GM12878 (cell line): ENCODE measurements at regions not wholly inside any gene's neighbourhood (a gene's known extent, or its start where the extent isn't known, plus 50 kb on each side); places are given as distances from the start of the nearest gene placed in this dataset.

Source experiments
- ATAC-seq: fragments of 200-7000 bp; cut with Tn5 transposase; 3 replicates; pipeline ENCODE4 v1.9.1; 2020; ENCODE audit warnings: mild to moderate bottlenecking, moderate library complexity
- BruUV-seq: library from RNA; stranded (reverse); fragments of 400-500 nt; replicated peaks from 2 replicates; lab custom pipeline; 2021; lab: Mats Ljungman, UMichigan
- CTCF ChIA-PET: fragments of 300-600 bp; sonication (Branson Sonifier 250); formaldehyde crosslinking; extraction: SDS; loops from one replicate; lab custom pipeline; 2021; ENCODE audit warnings: inconsistent platforms; lab: Yijun Ruan, JAX
- POLR2A ChIA-PET: fragments of 350-600 bp; formaldehyde crosslinking; extraction: SDS; loops from one replicate; lab custom pipeline; 2021; ENCODE audit warnings: inconsistent platforms; lab: Charles Lee
- RAD21 ChIA-PET: fragments of 300-600 bp; sonication (Branson Sonifier 250); formaldehyde crosslinking; loops from one replicate; lab custom pipeline; 2023; ENCODE audit warnings: antibody characterized with exemption; ENCODE audit not compliant: unreplicated experiment; lab: Charles Lee
- SMC1A ChIA-PET: fragments of 300-600 bp; sonication (Branson Sonifier 250); formaldehyde crosslinking; loops from one replicate; lab custom pipeline; 2023; ENCODE audit not compliant: unreplicated experiment, uncharacterized antibody; lab: Charles Lee
- DNase-seq: peaks from one replicate; pipeline ENCODE4 v3.0.0-alpha.2; 2011; ENCODE audit warnings: low read depth, low spot score
- FAIRE-seq: peaks from 3 replicates; lab custom pipeline; 2011; peaks lifted over from hg19 to GRCh38; lab: Jason Lieb, UNC
- H2AFZ ChIP-seq: 2 replicates; pipeline ENCODE4 v1.6.0; 2011; ENCODE audit warnings: low read depth, low read length, control low read depth; ENCODE audit not compliant: control insufficient read depth
- H3K27ac ChIP-seq: 2 replicates; pipeline ENCODE4 v1.5.1; 2011; ENCODE audit warnings: control low read depth; ENCODE audit not compliant: control insufficient read depth, insufficient read depth
- H3K27me3 ChIP-seq, 2 experiments: replicated peaks in 1 of 2; 2 replicates each; pipeline versions ENCODE4 v1.6.0 to v1.6.1; 2011; ENCODE audit warnings: low read length in 1 of 2; ENCODE audit not compliant: control insufficient read depth in 2 of 2, insufficient read depth in 2 of 2
- H3K36me3 ChIP-seq, 2 experiments: 2 replicates each; pipeline ENCODE4 v1.5.1; 2011; ENCODE audit warnings: low read length in 1 of 2; ENCODE audit not compliant: control insufficient read depth in 2 of 2, insufficient read depth in 2 of 2
- H3K4me1 ChIP-seq: 2 replicates; pipeline ENCODE4 v1.6.1; 2011; ENCODE audit warnings: mild to moderate bottlenecking, low read length, moderate library complexity, mixed read lengths; ENCODE audit not compliant: control insufficient read depth, insufficient read depth
- H3K4me2 ChIP-seq: 2 replicates; pipeline ENCODE4 v1.6.0; 2011; ENCODE audit warnings: control low read depth; ENCODE audit not compliant: control insufficient read depth, insufficient read depth
- H3K4me3 ChIP-seq: fragments of 200-600 bp; sonication (generic); 2 replicates; pipeline ENCODE4 v1.5.1; 2016
- H3K79me2 ChIP-seq: 2 replicates; pipeline ENCODE4 v1.6.0; 2011; ENCODE audit warnings: low read length; ENCODE audit not compliant: control insufficient read depth, insufficient read depth
- H3K9ac ChIP-seq: 2 replicates; pipeline ENCODE4 v1.8.0; 2011; ENCODE audit warnings: low read length, control low read depth, mixed read lengths; ENCODE audit not compliant: control insufficient read depth, insufficient read depth
- H3K9me3 ChIP-seq: replicated peaks from 3 replicates; pipeline ENCODE4 v1.5.1; 2011; ENCODE audit warnings: mild to moderate bottlenecking, low read length; ENCODE audit not compliant: control insufficient read depth, insufficient read depth
- H4K20me1 ChIP-seq: 2 replicates; pipeline ENCODE4 v1.6.0; 2011; ENCODE audit not compliant: control insufficient read depth, insufficient read depth
- ASH2L ChIP-seq: fragments of 300-600, 200-600 bp; sonication (generic); IDR thresholded peaks from 2 replicates; pipeline ENCODE4 v1.6.1; 2017; ENCODE audit warnings: low read depth, mild to moderate bottlenecking, borderline replicate concordance
- CBFB ChIP-seq: IDR thresholded peaks from 2 replicates; pipeline ENCODE4 v1.6.1; 2016; ENCODE audit warnings: antibody characterized with exemption, low read depth
- PKNOX1 ChIP-seq: fragments of 450-650 bp; IDR thresholded peaks from 2 replicates; pipeline ENCODE4 v1.6.1; 2016; ENCODE audit warnings: mild to moderate bottlenecking
- POU2F2 ChIP-seq: IDR thresholded peaks from 3 replicates; pipeline ENCODE4 v1.6.1; 2011; ENCODE audit warnings: low read depth, mild to moderate bottlenecking, low read length, borderline replicate concordance
- SIX5 ChIP-seq: IDR thresholded peaks from 2 replicates; pipeline ENCODE4 v1.6.1; 2011; ENCODE audit warnings: mild to moderate bottlenecking, low read depth, low read length, moderate library complexity; ENCODE audit not compliant: severe bottlenecking
- SMAD1 ChIP-seq: fragments of 450-650 bp; IDR thresholded peaks from 2 replicates; pipeline ENCODE4 v1.6.1; 2018; ENCODE audit warnings: mild to moderate bottlenecking, low read depth; ENCODE audit not compliant: partially characterized antibody
- ZZZ3 ChIP-seq: IDR thresholded peaks from 2 replicates; pipeline ENCODE4 v1.6.1; 2011; ENCODE audit warnings: low read depth; ENCODE audit not compliant: control insufficient read depth, insufficient read length
- WGBS: methylation state at CpG from one replicate; pipeline ENCODE4 v1.1.6; 2016; ENCODE audit warnings: low lambda C conversion rate; ENCODE audit not compliant: insufficient replicate concordance, insufficient coverage; ENCODE audit errors: missing lambda C conversion rate; 5-methylcytosine and 5-hydroxymethylcytosine counted together
- in situ Hi-C: fragments of 300-500 bp; cut with MboI; formaldehyde crosslinking; loops from 9 replicates; pipeline ENCODE4 v1.14.3; 2018; ENCODE audit warnings: mixed read lengths
- intact Hi-C: fragments of 100-400 bp; cut with micrococcal nuclease; formaldehyde crosslinking; loops from one replicate; pipeline ENCODE4 v1.14.2; 2022; ENCODE audit not compliant: unreplicated experiment

GRCh38 chr5:54761213-54761701, 224.1 kb downstream of the ESM1 start:
- ChIA-PET POLR2A (no interaction called here), RAD21 (no interaction called here), SMC1A (interaction anchor here (1.0 kb wide), 1 partner anchor 13 kb away, joined by 3 read pairs; no protein-coding TSS in a partner anchor), CTCF (interaction anchor here (1.2 kb wide), 1 partner anchor 9 kb away, joined by 4 read pairs; no protein-coding TSS in a partner anchor)
- DNase-seq (no peak), FAIRE-seq (no peak), ATAC-seq (no peak)
- Histone ChIP-seq H3K9me3 (no peaks in the 10 kb centered on the region), H3K36me3 (no peaks in the 10 kb centered on the region), H3K27me3 (no peaks in the 10 kb centered on the region), H2AFZ (no peak overlapping the region), H3K27ac (no peak overlapping the region), H3K4me3 (no peak overlapping the region), H3K79me2 (no peaks in the 10 kb centered on the region), H3K9ac (no peak overlapping the region), H3K4me1 (peaks cover 3% of the 10 kb centered on the region; the same call in 1 of the 2 replicates), H4K20me1 (no peaks in the 10 kb centered on the region), H3K4me2 (no peak overlapping the region)
- intact Hi-C loops (no loop called here), in situ Hi-C loops (no loop called here)
- BruUV-seq, result no TSS peak
- WGBS, result 78% methylated on average over 2 of the region's 2 CpGs
- TF ChIP-seq ASH2L, result no peak
- TF ChIP-seq ZZZ3, result no peak
- no peak for TF ChIP-seq SMAD1
- TF ChIP-seq SIX5, result no peak
- no peak for TF ChIP-seq PKNOX1
- no peak for TF ChIP-seq CBFB
- TF ChIP-seq POU2F2, result no peak
